Cardiac fibroblast (primary cell): ENCODE measurements at regions not wholly inside any gene's neighbourhood (a gene's known extent, or its start where the extent isn't known, plus 50 kb on each side); places are given as distances from the start of the nearest gene placed in this dataset.

Source experiments
- DNase-seq, 2 donors: peaks; one replicate each; pipeline versions ENCODE4 v3.0.0 to v3.0.0-alpha.2; 2010; ENCODE audit warnings: low read depth in 2 of 2
- H3K4me3 ChIP-seq, 2 donors: replicated peaks in 1 of 2; 1 replicate in 1 of 2; 2 replicates in 1 of 2; pipeline ENCODE4 v1.5.1; 2011; ENCODE audit warnings: low read depth in 2 of 2, low read length in 2 of 2, mild to moderate bottlenecking in 2 of 2, moderate library complexity in 1 of 2
- CTCF ChIP-seq: IDR thresholded peaks from one replicate; pipeline ENCODE4 v1.5.1; 2011; ENCODE audit warnings: low read depth, mild to moderate bottlenecking, low read length, inconsistent platforms

- DNase-seq, result no peak
- H3K4me3 ChIP-seq, result no peak overlapping the region
- no peak for TF ChIP-seq CTCF
These were observed 68.7 kb upstream of the PRDM1 start for GRCh38 chr6:106017454-106017853.

DNA sequence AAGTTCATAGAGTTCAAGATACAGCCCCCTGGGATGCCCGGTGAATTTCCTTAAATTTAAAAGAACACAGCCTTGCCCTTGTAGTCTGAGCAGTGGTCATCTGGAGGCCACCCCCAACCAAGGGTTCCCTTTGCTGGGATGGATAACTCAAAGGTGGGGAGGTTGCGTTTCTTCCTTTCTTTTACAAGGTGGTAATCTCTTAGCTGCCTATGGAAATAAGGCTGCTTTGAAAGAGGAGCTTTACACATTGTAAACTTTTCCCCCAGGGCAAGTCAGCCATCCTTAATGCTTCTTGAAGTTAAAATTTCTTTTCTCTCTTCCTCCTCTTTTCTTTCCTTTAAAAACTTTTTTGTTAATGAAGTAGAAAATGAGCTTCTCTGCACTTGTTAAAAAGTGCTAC is 71.2 kb upstream of the PRDM1 start:
- no peak for DNase-seq
- no peak for TF ChIP-seq CTCF
- H3K4me3 ChIP-seq, result no peak overlapping the region

DNA sequence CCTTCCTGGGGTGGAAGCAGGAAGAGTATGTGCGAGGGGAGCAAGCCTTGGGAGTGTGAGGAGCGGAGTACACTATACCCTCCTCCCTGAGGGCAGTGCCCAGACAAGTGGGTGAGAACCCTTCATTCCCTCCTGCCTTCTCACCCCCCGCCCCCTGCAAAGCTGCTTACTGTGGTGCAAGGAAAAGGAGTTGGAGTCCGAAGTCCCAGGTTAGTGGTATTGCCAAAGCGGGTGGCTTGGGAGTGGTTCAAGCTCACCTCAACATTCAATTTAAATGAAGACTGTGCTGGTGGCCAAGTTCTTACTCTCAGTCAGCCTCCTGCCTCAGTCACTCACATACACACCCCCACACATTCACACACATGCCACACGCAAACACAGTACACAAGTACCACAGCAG is 74.7 kb upstream of the PRDM1 start:
- no peak for TF ChIP-seq CTCF
- no peak for DNase-seq
- no peak overlapping the region for H3K4me3 ChIP-seq

DNA sequence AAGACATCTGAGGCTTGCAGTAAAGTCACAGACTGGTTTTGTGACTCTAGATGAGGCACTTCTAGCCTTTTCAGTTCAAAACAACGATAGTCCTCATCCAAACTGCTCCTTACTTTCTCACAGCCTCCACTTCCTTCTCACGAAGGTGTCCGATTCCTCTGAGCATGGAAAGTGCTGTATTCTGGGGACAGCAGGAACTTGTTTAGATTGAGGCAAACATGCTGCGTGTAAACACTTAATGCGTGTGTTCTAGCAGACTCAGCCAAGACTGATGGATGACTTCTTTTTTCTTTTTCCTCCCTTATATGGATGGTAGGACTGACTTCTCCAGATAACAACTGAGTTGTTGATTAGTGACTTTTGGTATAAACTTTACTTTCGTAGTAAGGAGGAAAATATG is 80.2 kb upstream of the PRDM1 start:
- TF ChIP-seq CTCF, result no peak
- DNase-seq, result no peak
- H3K4me3 ChIP-seq, result no peak overlapping the region

GRCh38 chr6:106005013-106005412 is 81.1 kb upstream of the PRDM1 start:
- DNase-seq, result no peak
- TF ChIP-seq CTCF, result no peak

GRCh38 chr6:106003268-106003987 is 82.7 kb upstream of the PRDM1 start:
- no peak for DNase-seq
- TF ChIP-seq CTCF, result no peak
- no peak overlapping the region for H3K4me3 ChIP-seq

More at GRCh38 chr6:106005013-106005412, 81.1 kb upstream of the PRDM1 start:
- no peak overlapping the region for H3K4me3 ChIP-seq

GRCh38 chr6:106002005-106002404 is 84.1 kb upstream of the PRDM1 start:
- no peak for TF ChIP-seq CTCF
- no peak for DNase-seq
- no peak overlapping the region for H3K4me3 ChIP-seq
